Hepatocyte (in vitro differentiated cells): ENCODE measurements at regions not wholly inside any gene's neighbourhood (a gene's known extent, or its start where the extent isn't known, plus 50 kb on each side); places are given as distances from the start of the nearest gene placed in this dataset.

Source experiments
- CTCF ChIP-seq: fragments of 200-600 bp; sonication (generic); IDR thresholded peaks from 2 replicates; pipeline ENCODE4 v1.5.1; 2016; ENCODE audit warnings: antibody characterized with exemption, mild to moderate bottlenecking; ENCODE audit not compliant: poor library complexity
- EZH2 ChIP-seq: fragments of 200-600 bp; sonication (generic); IDR thresholded peaks from 2 replicates; pipeline ENCODE4 v1.6.1; 2016; ENCODE audit warnings: antibody characterized with exemption, mild to moderate bottlenecking, borderline replicate concordance
- EZH2phosphoT487 ChIP-seq: fragments of 200-600 bp; sonication (generic); IDR thresholded peaks from one replicate; pipeline ENCODE4 v1.6.1; 2018; ENCODE audit warnings: antibody characterized with exemption, mild to moderate bottlenecking, low read depth, moderate library complexity; ENCODE audit not compliant: unreplicated experiment, severe bottlenecking

DNA sequence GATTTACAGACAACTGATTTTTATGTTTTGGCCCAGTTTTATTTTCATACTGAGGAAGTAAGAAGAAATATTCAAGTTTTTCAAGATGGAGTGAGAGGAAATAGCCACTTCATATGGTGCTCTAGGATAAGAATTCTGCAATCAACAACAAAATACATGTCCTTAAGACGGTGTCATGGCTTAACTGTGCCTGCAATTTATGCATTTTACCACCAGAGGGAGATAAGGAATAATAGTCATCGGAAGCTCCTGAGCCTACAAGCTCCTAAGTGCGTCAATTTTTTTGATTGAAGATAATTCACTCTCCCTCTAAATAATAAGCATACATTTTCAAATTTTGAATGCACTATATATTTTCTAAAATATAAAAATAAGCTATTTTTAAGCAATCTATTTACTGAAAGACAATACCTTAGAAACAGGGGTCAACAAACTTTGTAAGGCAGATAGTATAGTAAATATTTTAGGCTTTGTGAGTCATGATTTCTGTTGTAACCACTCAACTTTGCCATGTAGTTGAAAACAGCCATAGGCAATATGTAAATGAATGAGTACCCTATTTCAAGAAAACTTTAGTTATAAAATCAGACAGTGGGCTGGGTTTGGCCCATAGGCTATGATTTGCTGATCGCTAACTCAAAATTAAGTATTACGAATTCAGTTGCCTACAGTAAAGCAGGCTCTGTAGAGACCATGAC is 230.9 kb upstream of the DTNBP1 start:
- TF ChIP-seq CTCF (peak; percentile 41), EZH2phosphoT487 (no peak), EZH2 (no peak)
